HG02943 (cell line): ENCODE measurements at regions not wholly inside any gene's neighbourhood (a gene's known extent, or its start where the extent isn't known, plus 50 kb on each side); places are given as distances from the start of the nearest gene placed in this dataset.
"Not testable (repeated sequence)": the region's sequence is repeated elsewhere in the genome, so short reads cannot be mapped to it uniquely, and the experiment has no call there.

Experiments used
- ATAC-seq: cut with Tn5 transposase; IDR thresholded peaks from one replicate; pipeline ENCODE4 v1.9.1; 2021; ENCODE audit warnings: mild to moderate bottlenecking, low read depth, moderate library complexity; ENCODE audit not compliant: unreplicated experiment

GRCh38 chr5:28710360-28710759 is 1672.0 kb upstream of the CDH9 start:
- ATAC-seq: no peak

GRCh38 chr5:28708472-28708871 is 1670.1 kb upstream of the CDH9 start:
- ATAC-seq: no peak

- no peak for ATAC-seq
These were observed 1669.3 kb upstream of the CDH9 start for GRCh38 chr5:28707706-28708105.

GRCh38 chr5:28703651-28704260 is 1665.4 kb upstream of the CDH9 start:
- ATAC-seq: no peak

GRCh38 chr5:28691526-28691925 is 1653.1 kb upstream of the CDH9 start:
- no peak for ATAC-seq

- no peak for ATAC-seq
These were observed 1647.4 kb upstream of the CDH9 start for GRCh38 chr5:28685794-28686193.

- ATAC-seq: no peak
These were observed 1640.5 kb upstream of the CDH9 start for GRCh38 chr5:28678899-28679298.

GRCh38 chr5:28666110-28666509 is 1627.7 kb upstream of the CDH9 start:
- no peak for ATAC-seq

- no peak for ATAC-seq
These were observed 1609.7 kb upstream of the CDH9 start for GRCh38 chr5:28648108-28648507.

- ATAC-seq: no peak
These were observed 1594.2 kb upstream of the CDH9 start for GRCh38 chr5:28632607-28633006.

GRCh38 chr5:28603869-28604268 is 1565.5 kb upstream of the CDH9 start:
- no peak for ATAC-seq

GRCh38 chr5:28602429-28602828 is 1564.0 kb upstream of the CDH9 start:
- ATAC-seq: no peak

GRCh38 chr5:28596707-28597106 is 1558.3 kb upstream of the CDH9 start:
- ATAC-seq: not testable (repeated sequence)

GRCh38 chr5:28580616-28581015 is 1542.2 kb upstream of the CDH9 start:
- no peak for ATAC-seq

- no peak for ATAC-seq
These were observed 1537.6 kb upstream of the CDH9 start for GRCh38 chr5:28576022-28576421.

- no peak for ATAC-seq
These were observed 1537.0 kb upstream of the CDH9 start for GRCh38 chr5:28575368-28575767.

GRCh38 chr5:28574606-28575005 is 1536.2 kb upstream of the CDH9 start:
- ATAC-seq: no peak

- ATAC-seq: no peak
These were observed 1528.7 kb upstream of the CDH9 start for GRCh38 chr5:28567048-28567447.

- ATAC-seq: no peak
These were observed 1523.1 kb upstream of the CDH9 start for GRCh38 chr5:28561522-28561921.

GRCh38 chr5:28558196-28558595 is 1519.8 kb upstream of the CDH9 start:
- no peak for ATAC-seq

- ATAC-seq: no peak
These were observed 1518.7 kb upstream of the CDH9 start for GRCh38 chr5:28557114-28557513.

GRCh38 chr5:28549588-28549987 is 1511.2 kb upstream of the CDH9 start:
- no peak for ATAC-seq

- ATAC-seq: no peak
These were observed 1510.5 kb upstream of the CDH9 start for GRCh38 chr5:28548856-28549255.
